H1 (cell line): ENCODE measurements at regions not wholly inside any gene's neighbourhood (a gene's known extent, or its start where the extent isn't known, plus 50 kb on each side); places are given as distances from the start of the nearest gene placed in this dataset.

Source experiments
- CTCF ChIA-PET: fragments of 300-600 bp; sonication (Branson Sonifier 250); formaldehyde crosslinking; loops from one replicate; lab custom pipeline; 2021; ENCODE audit not compliant: partially characterized antibody; lab: Charles Lee
- POLR2A ChIA-PET: fragments of 300-600 bp; sonication (Branson Sonifier 250); formaldehyde crosslinking; loops from one replicate; lab custom pipeline; 2021; ENCODE audit warnings: inconsistent platforms; ENCODE audit not compliant: partially characterized antibody; lab: Charles Lee
- DNase-seq, 2 experiments: peaks; one replicate each; pipeline versions ENCODE4 v3.0.0 to v3.0.0-alpha.2; 2010 to 2022; ENCODE audit warnings: low spot score in 2 of 2, low read depth in 1 of 2, mixed read lengths in 1 of 2
- FAIRE-seq: peaks from 2 replicates; lab custom pipeline; 2011; peaks lifted over from hg19 to GRCh38; lab: Jason Lieb, UNC
- H2AFZ ChIP-seq: 2 replicates; pipeline ENCODE4 v1.8.1; 2012; ENCODE audit warnings: low read length, inconsistent platforms
- H2AK5ac ChIP-seq: 2 replicates; pipeline ENCODE4 v1.6.1; 2013; ENCODE audit warnings: low read depth, low read length
- H2BK120ac ChIP-seq: replicated peaks from 2 replicates; pipeline ENCODE3; 2013; ENCODE audit warnings: low read depth, low read length, inconsistent platforms
- H2BK12ac ChIP-seq: 2 replicates; pipeline ENCODE4 v1.6.1; 2013; ENCODE audit warnings: low read depth, low read length
- H2BK15ac ChIP-seq: 2 replicates; pipeline ENCODE4 v1.6.1; 2013; ENCODE audit warnings: low read length
- H2BK20ac ChIP-seq: 2 replicates; pipeline ENCODE4 v1.6.1; 2013; ENCODE audit warnings: low read length
- H2BK5ac ChIP-seq: 2 replicates; pipeline ENCODE4 v1.6.1; 2013; ENCODE audit warnings: low read depth, low read length
- H3K14ac ChIP-seq: 2 replicates; pipeline ENCODE4 v1.6.1; 2013; ENCODE audit warnings: inconsistent platforms; ENCODE audit not compliant: insufficient read length
- H3K18ac ChIP-seq: 2 replicates; pipeline ENCODE4 v1.6.1; 2013; ENCODE audit warnings: low read length; ENCODE audit errors: extremely low read depth
- H3K23ac ChIP-seq: 2 replicates; pipeline ENCODE4 v1.6.1; 2013; ENCODE audit warnings: inconsistent platforms; ENCODE audit not compliant: insufficient read length
- H3K23me2 ChIP-seq: 2 replicates; pipeline ENCODE4 v1.6.1; 2013; ENCODE audit warnings: low read depth, low read length
- H3K27ac ChIP-seq: 2 replicates; pipeline ENCODE4 v1.6.1; 2011; ENCODE audit warnings: low read depth, low read length, inconsistent platforms
- H3K27me3 ChIP-seq, 4 experiments: replicated peaks in 1 of 4; 1 replicate in 1 of 4; 2 replicates in 3 of 4; pipeline versions ENCODE4 v1.6.1 to v1.8.1; 2011 to 2013; ENCODE audit warnings: low read length in 3 of 4, mild to moderate bottlenecking in 3 of 4, inconsistent platforms in 2 of 4, mixed read lengths in 2 of 4, moderate library complexity in 1 of 4; ENCODE audit not compliant: control insufficient read depth in 3 of 4, insufficient read depth in 3 of 4; ENCODE audit errors: extremely low read depth in 1 of 4
- H3K36me3 ChIP-seq, 4 experiments: 2 replicates each; pipeline versions ENCODE4 v1.6.1 to v1.8.1; 2011 to 2013; ENCODE audit warnings: mild to moderate bottlenecking in 4 of 4, low read length in 3 of 4, moderate library complexity in 2 of 4, control low read depth in 1 of 4, inconsistent platforms in 1 of 4; ENCODE audit not compliant: insufficient read depth in 4 of 4, control insufficient read depth in 2 of 4
- H3K4ac ChIP-seq: replicated peaks from 2 replicates; pipeline ENCODE3; 2013; ENCODE audit warnings: low read length, low read depth, mixed read lengths, inconsistent platforms; ENCODE audit not compliant: insufficient read length
- H3K4me1 ChIP-seq, 4 experiments: replicated peaks in 1 of 4; 1 replicate in 1 of 4; 2 replicates in 3 of 4; pipeline versions ENCODE4 v1.6.1 to v1.8.1; 2011 to 2013; ENCODE audit warnings: low read length in 3 of 4, inconsistent platforms in 2 of 4, mixed read lengths in 1 of 4; ENCODE audit not compliant: insufficient read depth in 4 of 4, control insufficient read depth in 3 of 4
- H3K4me2 ChIP-seq, 2 experiments: 2 replicates each; pipeline versions ENCODE4 v1.6.1 to v1.8.1; 2011 to 2013; ENCODE audit warnings: low read depth in 2 of 2, low read length in 2 of 2, control low read depth in 1 of 2, inconsistent platforms in 1 of 2, mild to moderate bottlenecking in 1 of 2; ENCODE audit not compliant: insufficient read depth in 1 of 2
- H3K4me3 ChIP-seq, 4 experiments: fragments of 200-600, 300-600 bp in 1 of 4; sonication (generic), shearing (Covaris generic), sonication (Bioruptor Twin) in 1 of 4; 2 replicates each; pipeline versions ENCODE4 v1.5.1 to v1.8.1; 2011 to 2016; ENCODE audit warnings: low read length in 4 of 4, low read depth in 3 of 4, control low read depth in 2 of 4, inconsistent platforms in 2 of 4, mild to moderate bottlenecking in 2 of 4, mixed read lengths in 1 of 4, moderate library complexity in 1 of 4; ENCODE audit not compliant: insufficient read depth in 2 of 4; ENCODE audit errors: extremely low read depth in 1 of 4
- H3K56ac ChIP-seq: replicated peaks from 2 replicates; pipeline ENCODE3; 2013; ENCODE audit warnings: low read depth, mild to moderate bottlenecking, mixed read lengths, low read length, inconsistent platforms; ENCODE audit not compliant: insufficient read length
- H3K79me1 ChIP-seq: 2 replicates; pipeline ENCODE4 v1.6.1; 2013; ENCODE audit warnings: low read depth, low read length, control low read depth
- H3K79me2 ChIP-seq, 2 experiments: 2 replicates each; pipeline versions ENCODE4 v1.6.1 to v1.8.1; 2012 to 2013; ENCODE audit warnings: low read length in 2 of 2, mild to moderate bottlenecking in 2 of 2, inconsistent platforms in 1 of 2; ENCODE audit not compliant: insufficient read depth in 2 of 2, control insufficient read depth in 1 of 2
- H3K9ac ChIP-seq, 4 experiments: replicated peaks in 1 of 4; 1 replicate in 1 of 4; 2 replicates in 3 of 4; pipeline versions ENCODE4 v1.6.1 to v1.8.1; 2011 to 2013; ENCODE audit warnings: low read depth in 3 of 4, low read length in 3 of 4, control low read depth in 2 of 4, mild to moderate bottlenecking in 2 of 4, moderate library complexity in 2 of 4, inconsistent platforms in 1 of 4; ENCODE audit errors: extremely low read depth in 1 of 4
- H3K9me3 ChIP-seq, 2 experiments: 2 replicates each; pipeline versions ENCODE4 v1.6.1 to v1.8.1; 2012 to 2013; ENCODE audit warnings: mild to moderate bottlenecking in 2 of 2, moderate library complexity in 2 of 2, control low read depth in 1 of 2, inconsistent platforms in 1 of 2, low read depth in 1 of 2, low read length in 1 of 2, mixed read lengths in 1 of 2; ENCODE audit not compliant: insufficient read depth in 2 of 2
- H4K20me1 ChIP-seq, 2 experiments: replicated peaks in 1 of 2; 2 replicates each; pipeline versions ENCODE3 to v1.8.1; 2011 to 2013; ENCODE audit warnings: inconsistent platforms in 2 of 2, low read length in 2 of 2, mild to moderate bottlenecking in 1 of 2; ENCODE audit not compliant: insufficient read depth in 2 of 2, control insufficient read depth in 1 of 2
- H4K5ac ChIP-seq: 2 replicates; pipeline ENCODE4 v1.6.1; 2013; ENCODE audit warnings: low read length, low read depth, mixed read lengths, inconsistent platforms; ENCODE audit not compliant: insufficient read length
- H4K8ac ChIP-seq: 2 replicates; pipeline ENCODE4 v1.8.0; 2013; ENCODE audit warnings: mild to moderate bottlenecking, moderate library complexity, low read length, inconsistent platforms; ENCODE audit not compliant: insufficient read depth; ENCODE audit errors: extremely low read depth
- H4K91ac ChIP-seq: replicated peaks from 2 replicates; pipeline ENCODE3; 2013; ENCODE audit warnings: low read length, mixed read lengths, inconsistent platforms; ENCODE audit not compliant: insufficient read length
- HDAC6 ChIP-seq: IDR thresholded peaks from one replicate; pipeline ENCODE4 v1.7.1; 2012; ENCODE audit warnings: low read depth, mild to moderate bottlenecking, inconsistent platforms, low read length, moderate library complexity
- POLR2AphosphoS5 ChIP-seq: IDR thresholded peaks from 2 replicates; pipeline ENCODE4 v1.6.1; 2011; ENCODE audit warnings: low read depth, low read length
- TBP ChIP-seq: IDR thresholded peaks from 2 replicates; pipeline ENCODE4 v1.6.1; 2011; ENCODE audit warnings: low read depth, low read length, improper control_type of control experiment
- WGBS, 2 experiments: shearing (Covaris generic) in 1 of 2; methylation state at CpG; one replicate each; pipeline versions ENCODE4 v1.1.6 to v1.1.7; 2013 to 2015; ENCODE audit warnings: low lambda C conversion rate in 2 of 2, mixed read lengths in 2 of 2, inconsistent platforms in 1 of 2, low coverage in 1 of 2, missing lambda C conversion rate in 1 of 2; ENCODE audit not compliant: insufficient replicate concordance in 2 of 2, insufficient coverage in 1 of 2, insufficient read length in 1 of 2; ENCODE audit errors: extremely low coverage in 1 of 2, missing lambda C conversion rate in 1 of 2; 5-methylcytosine and 5-hydroxymethylcytosine counted together

- no peaks in the 10 kb centered on the region for H3K36me3 ChIP-seq
- no peak overlapping the region for H3K14ac ChIP-seq
- H2BK15ac ChIP-seq = no peak overlapping the region
- DNase-seq = no peak
- H2AFZ ChIP-seq = no peak overlapping the region
- 96% methylated on average over 6 of the region's 6 CpGs; no CpG with 5 or more reads in 1 of the 2 experiments for WGBS, 2 experiments
- POLR2A ChIA-PET = interaction anchor here (0.6 kb wide), 1 partner anchor 9 kb away, joined by 3 read pairs; no protein-coding TSS in a partner anchor
- no peaks in the 10 kb centered on the region for H3K23me2 ChIP-seq
- H2BK5ac ChIP-seq = no peak overlapping the region
- peak overlapping the region; percentile 83; the same call in 1 of the 2 replicates for H4K8ac ChIP-seq
- H3K27ac ChIP-seq = no peak overlapping the region
- no peak overlapping the region for H2BK20ac ChIP-seq
- H3K9ac ChIP-seq = no peak overlapping the region
- H3K79me2 ChIP-seq = no peaks in the 10 kb centered on the region
- CTCF ChIA-PET = interaction anchor here (0.6 kb wide), 1 partner anchor 433 kb away, joined by 3 read pairs; no protein-coding TSS in a partner anchor
- H3K56ac ChIP-seq = no peak overlapping the region
- FAIRE-seq = no peak
- H2BK12ac ChIP-seq = no peak overlapping the region
- TF ChIP-seq POLR2AphosphoS5 (no peak), HDAC6 (no peak), TBP (no peak)
- no peak overlapping the region for H4K91ac ChIP-seq
- H3K18ac ChIP-seq = no peak overlapping the region
- H4K20me1 ChIP-seq = no peaks in the 10 kb centered on the region
- no peak overlapping the region for H2AK5ac ChIP-seq
- H3K27me3 ChIP-seq = no peaks in the 10 kb centered on the region
- H3K23ac ChIP-seq = no peak overlapping the region
- no peaks in the 10 kb centered on the region for H3K4me1 ChIP-seq
- H2BK120ac ChIP-seq = no peak overlapping the region
- no peaks in the 10 kb centered on the region for H3K9me3 ChIP-seq
- no peak overlapping the region for H4K5ac ChIP-seq
- no peak overlapping the region for H3K4ac ChIP-seq
- no peaks in the 10 kb centered on the region for H3K79me1 ChIP-seq
- H3K4me3 ChIP-seq = no peak overlapping the region
- H3K4me2 ChIP-seq = no peak overlapping the region
These were observed 510.5 kb downstream of the CCSER2 start for GRCh38 chr10:84838851-84839250.
